T47D (cell line): ENCODE measurements at regions not wholly inside any gene's neighbourhood (a gene's known extent, or its start where the extent isn't known, plus 50 kb on each side); places are given as distances from the start of the nearest gene placed in this dataset.
A peak's percentile ranks its signal among the peaks of the same experiment; 100 is the strongest.

ENCODE experiments used
- DNase-seq, 2 experiments: peaks; one replicate each; pipeline versions ENCODE4 v3.0.0 to v3.0.0-alpha.2; 2011 to 2012; ENCODE audit warnings: low read depth in 1 of 2, low spot score in 1 of 2
- JUND ChIP-seq: IDR thresholded peaks from 2 replicates; pipeline ENCODE4 v1.6.1; 2012; ENCODE audit warnings: low read depth
- in situ Hi-C: cut with HindIII; loops from 2 replicates; pipeline ENCODE4 v1.10.0; 2016; ENCODE audit warnings: low sequenced_read_pairs, low pct_unique_long_range_greater_than_20kb

DNA sequence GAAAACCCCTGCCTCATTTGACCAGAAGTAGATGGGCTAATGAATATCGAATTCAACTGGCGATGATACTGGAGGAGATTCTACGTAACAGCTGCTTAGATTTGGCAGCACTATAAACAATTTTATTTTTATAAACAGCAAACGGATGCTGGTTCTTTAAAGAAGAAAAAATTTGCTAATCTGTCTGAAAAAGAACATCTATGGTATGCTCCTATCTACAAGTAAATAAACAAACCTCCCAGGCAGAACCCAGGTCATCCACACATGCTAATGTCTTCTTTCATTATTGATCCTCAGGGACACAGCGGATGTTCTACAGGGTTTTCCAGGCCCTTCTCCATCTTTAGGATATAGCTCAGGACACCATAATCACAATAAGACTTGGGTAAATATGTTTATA is 291.3 kb downstream of the ALDH8A1 start:
- in situ Hi-C loops, result no loop called here

DNA sequence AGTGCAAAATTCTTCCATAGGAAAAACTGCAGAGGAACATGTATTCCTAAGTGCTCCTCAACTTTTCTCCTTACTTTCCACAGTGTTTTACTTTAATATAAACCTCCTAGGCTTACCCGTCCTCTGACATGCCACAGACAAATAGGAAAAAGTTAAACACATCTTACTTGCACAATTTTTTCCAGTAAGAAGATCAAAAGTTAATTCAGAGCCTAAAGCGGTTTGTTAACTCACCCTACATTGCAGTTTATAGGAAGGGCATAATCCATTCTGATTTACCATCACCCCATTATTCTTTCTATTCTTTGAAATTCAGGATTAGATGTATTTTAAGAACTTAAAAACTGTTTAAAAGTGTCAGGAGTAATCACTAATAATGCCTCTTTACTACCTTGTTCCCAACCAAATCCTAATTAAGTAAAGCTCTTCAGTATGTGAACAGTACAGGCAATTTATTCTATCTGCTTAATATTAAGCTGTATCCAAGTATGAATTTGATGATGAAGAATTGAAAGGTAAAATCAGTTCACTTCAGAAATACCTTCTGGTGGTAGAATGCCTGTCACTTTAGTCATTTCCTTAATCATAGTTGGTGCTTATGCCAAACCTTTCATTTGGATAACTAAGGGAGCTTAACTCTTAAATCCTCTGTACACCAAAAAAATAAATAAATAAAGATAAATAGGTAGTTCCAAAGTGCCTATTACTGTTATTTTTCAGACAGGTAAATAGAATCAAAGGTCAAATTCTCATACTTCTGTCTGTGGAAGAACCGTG is 292.0 kb downstream of the ALDH8A1 start:
- no peak for TF ChIP-seq JUND
- in situ Hi-C loops, result no loop called here
- no peak for DNase-seq

More for the DNA sequence above, 291.3 kb downstream of the ALDH8A1 start:
- TF ChIP-seq JUND, result no peak
- no peak for DNase-seq

GRCh38 chr6:134657343-134657742 is 292.6 kb downstream of the ALDH8A1 start:
- in situ Hi-C loops, result no loop called here
- no peak for DNase-seq
- TF ChIP-seq JUND, result no peak

- in situ Hi-C loops, result no loop called here
- DNase-seq, result no peak
- no peak for TF ChIP-seq JUND
These were observed 295.1 kb downstream of the ALDH8A1 start for GRCh38 chr6:134654751-134655150.

DNA sequence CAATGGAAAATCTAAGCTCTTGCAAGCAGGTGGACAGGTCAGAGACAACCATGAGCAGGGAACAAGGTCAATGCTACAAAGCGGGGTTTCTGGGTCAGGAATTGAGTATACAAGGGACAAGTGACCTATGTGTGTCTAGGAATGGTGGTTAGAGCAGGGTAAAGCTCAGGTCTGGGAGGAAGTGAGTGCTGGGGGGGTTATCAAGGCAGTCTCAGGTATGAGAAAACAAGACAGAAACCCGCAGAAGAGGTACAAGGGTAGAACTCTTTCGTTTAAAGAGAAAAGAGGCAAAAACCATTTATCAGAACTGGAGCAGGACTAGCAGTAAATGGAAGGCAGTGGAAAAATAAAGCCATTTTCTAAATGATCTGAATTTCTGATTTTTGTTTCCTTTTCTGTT is 298.4 kb downstream of the ALDH8A1 start:
- TF ChIP-seq JUND, result no peak
- in situ Hi-C loops, result no loop called here

DNA sequence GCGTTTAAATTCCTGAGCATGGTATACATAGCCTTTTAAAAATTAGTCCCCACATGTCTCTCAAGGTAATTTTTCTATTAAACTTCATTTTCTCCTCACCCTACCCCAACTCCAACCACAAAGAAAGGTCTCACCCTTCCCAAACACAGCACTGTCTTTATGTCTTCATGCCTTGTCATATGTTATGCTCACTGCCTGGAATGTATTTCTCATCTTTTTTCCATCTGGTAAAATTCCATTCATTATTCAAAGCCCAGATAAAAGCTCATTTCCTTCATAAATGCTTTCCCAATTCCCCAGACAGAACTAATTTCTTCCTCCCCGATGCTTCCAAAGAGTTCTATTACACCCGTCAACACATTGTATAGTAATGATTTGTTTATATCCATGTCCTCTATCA is 302.0 kb downstream of the ALDH8A1 start:
- no peak for DNase-seq
- TF ChIP-seq JUND, result no peak
- in situ Hi-C loops, result no loop called here

More for the DNA sequence above, 298.4 kb downstream of the ALDH8A1 start:
- DNase-seq, result no peak

- in situ Hi-C loops, result no loop called here
- no peak for DNase-seq
- no peak for TF ChIP-seq JUND
These were observed 307.1 kb downstream of the ALDH8A1 start for GRCh38 chr6:134642819-134643218.

DNA sequence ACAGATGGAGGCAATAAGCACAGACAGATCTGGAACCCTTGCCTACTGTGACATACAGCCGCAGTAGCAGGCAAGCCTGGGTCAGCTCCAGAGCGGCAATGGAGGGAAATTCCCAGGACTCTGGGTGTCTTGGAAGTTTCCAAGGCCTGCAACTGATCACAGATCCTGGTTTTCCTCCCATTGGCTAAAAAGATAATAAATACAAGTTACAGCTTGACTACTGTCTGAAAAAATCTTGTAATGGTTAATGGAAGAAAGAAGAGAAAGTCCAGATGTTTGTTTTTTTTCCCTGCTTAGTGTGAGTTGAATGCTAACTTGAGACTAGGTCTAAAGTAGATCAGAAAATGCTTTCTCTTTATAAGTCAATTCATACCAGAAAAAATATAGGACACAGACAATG is 307.6 kb downstream of the ALDH8A1 start:
- TF ChIP-seq JUND, result no peak
- in situ Hi-C loops, result no loop called here
- DNase-seq, result no peak

- no peak for TF ChIP-seq JUND
- peak; percentile 35 to 80 for DNase-seq
- in situ Hi-C loops, result no loop called here
These were observed 308.9 kb downstream of the ALDH8A1 start for GRCh38 chr6:134640975-134641429.

DNA sequence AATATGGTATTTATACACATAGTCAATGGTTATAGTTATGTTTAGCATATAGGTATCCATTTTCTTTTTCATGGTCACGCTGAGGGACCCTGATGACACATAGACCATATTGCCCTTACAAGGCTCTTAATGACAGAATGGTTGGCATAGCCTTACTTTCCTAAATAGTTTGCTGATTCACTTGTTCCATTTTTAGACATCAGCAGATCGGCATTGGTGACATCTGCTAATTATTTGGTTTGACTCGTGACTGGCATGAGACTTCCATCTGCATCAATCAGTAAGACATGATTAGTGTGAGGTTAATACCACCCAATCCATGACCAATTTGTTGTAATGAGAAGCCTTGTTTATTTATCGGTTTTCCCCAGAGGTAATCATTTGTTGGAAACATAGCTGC is 309.7 kb downstream of the ALDH8A1 start:
- in situ Hi-C loops, result no loop called here
- no peak for TF ChIP-seq JUND

GRCh38 chr6:134637847-134638437 is 312.0 kb downstream of the ALDH8A1 start:
- in situ Hi-C loops, result no loop called here
- DNase-seq, result no peak
- no peak for TF ChIP-seq JUND

More for the DNA sequence above, 309.7 kb downstream of the ALDH8A1 start:
- no peak for DNase-seq

DNA sequence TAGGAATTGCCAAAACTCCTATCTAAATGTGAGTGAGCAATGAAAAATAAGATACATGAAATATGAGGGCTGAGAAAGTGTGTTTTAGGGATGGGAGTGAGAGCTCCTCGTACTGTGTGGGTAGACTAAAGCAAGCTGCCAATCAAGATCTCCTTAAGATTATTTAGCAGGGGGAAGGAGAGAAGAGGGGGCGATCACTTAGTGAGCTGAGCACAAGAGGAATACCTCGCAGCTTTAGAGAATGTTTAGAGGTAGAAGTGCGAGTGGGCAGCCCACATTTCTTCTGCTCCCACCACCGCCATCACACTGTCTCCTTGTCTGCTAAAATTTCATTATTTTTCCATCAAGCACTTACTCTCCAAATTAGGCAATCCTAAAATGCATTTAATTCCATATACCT is 312.6 kb downstream of the ALDH8A1 start:
- TF ChIP-seq JUND, result no peak
- DNase-seq, result no peak
- in situ Hi-C loops, result no loop called here

DNA sequence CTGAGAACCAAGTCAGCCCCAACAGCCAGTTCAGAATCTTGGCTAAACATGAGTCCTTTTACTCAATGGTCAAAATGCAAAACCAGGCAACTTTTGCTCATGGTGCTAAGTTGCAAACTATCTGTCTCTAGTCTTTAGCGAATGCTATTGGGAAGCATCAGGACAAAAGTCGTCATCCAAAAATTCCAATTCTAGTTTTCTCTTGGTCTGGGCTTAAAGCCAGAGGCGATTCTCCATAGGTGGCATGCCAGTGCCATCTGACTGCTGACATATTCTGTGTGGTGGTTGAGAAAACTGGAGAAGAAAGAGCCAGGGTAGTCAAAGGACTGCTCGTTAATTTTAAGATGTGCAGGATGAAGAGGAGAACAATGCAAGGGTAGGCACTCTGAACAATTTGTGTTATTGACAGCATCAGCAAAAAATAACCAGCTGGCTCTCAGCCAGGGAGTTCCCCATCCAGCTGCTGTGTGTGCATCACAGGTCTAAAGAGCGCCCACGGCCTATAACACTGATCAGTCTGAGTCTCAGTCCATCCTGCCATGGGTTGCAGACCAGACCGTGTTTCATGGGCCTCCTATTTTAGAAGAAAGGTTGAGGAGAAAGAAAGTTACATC is 313.6 kb downstream of the ALDH8A1 start:
- no peak for TF ChIP-seq JUND
- in situ Hi-C loops, result no loop called here
- DNase-seq, result no peak
